Mammary epithelial cell (primary cell): ENCODE measurements at regions not wholly inside any gene's neighbourhood (a gene's known extent, or its start where the extent isn't known, plus 50 kb on each side); places are given as distances from the start of the nearest gene placed in this dataset.

Experiments
- EZH2 ChIP-seq: IDR thresholded peaks from 2 replicates; pipeline ENCODE4 v1.6.1; 2012; ENCODE audit warnings: low read length, inconsistent platforms, borderline replicate concordance
- TF ChIP-seq, protein P1 (sequence below), 2 donors: IDR thresholded peaks in 1 of 2; conservative IDR thresholded peaks in 1 of 2; 2 replicates each; pipeline ENCODE4 v1.5.1; 2011 to 2012; ENCODE audit warnings: inconsistent platforms in 2 of 2, low read length in 2 of 2, mild to moderate bottlenecking in 2 of 2, control low read depth in 1 of 2, low read depth in 1 of 2; ENCODE audit not compliant: insufficient read depth in 1 of 2; ENCODE audit errors: extremely low read depth in 1 of 2

DNA sequence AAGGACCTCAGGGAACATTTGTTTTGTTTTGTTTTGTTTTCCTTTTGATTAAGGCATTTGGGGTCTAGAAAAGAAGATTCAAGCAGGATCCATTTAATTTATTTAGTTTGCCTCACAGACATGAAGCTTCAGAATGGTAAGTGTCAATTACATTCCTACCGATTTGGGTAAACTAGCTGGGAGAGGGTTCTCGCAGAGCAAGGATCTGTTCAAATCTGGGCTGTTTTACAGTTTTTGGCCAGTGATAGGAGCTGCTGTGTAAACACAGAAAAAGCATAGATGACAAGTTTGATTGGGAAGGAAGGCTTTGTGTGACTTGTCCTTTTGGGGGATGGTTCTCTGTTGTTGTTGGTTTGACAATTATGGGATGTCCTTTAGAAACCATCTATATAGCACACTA lies 470.3 kb upstream of the WWC1 start:
- TF ChIP-seq, protein P1, sequence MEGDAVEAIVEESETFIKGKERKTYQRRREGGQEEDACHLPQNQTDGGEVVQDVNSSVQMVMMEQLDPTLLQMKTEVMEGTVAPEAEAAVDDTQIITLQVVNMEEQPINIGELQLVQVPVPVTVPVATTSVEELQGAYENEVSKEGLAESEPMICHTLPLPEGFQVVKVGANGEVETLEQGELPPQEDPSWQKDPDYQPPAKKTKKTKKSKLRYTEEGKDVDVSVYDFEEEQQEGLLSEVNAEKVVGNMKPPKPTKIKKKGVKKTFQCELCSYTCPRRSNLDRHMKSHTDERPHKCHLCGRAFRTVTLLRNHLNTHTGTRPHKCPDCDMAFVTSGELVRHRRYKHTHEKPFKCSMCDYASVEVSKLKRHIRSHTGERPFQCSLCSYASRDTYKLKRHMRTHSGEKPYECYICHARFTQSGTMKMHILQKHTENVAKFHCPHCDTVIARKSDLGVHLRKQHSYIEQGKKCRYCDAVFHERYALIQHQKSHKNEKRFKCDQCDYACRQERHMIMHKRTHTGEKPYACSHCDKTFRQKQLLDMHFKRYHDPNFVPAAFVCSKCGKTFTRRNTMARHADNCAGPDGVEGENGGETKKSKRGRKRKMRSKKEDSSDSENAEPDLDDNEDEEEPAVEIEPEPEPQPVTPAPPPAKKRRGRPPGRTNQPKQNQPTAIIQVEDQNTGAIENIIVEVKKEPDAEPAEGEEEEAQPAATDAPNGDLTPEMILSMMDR (conservative IDR thresholded peaks at IDR 0.05 in 1 of 2, IDR thresholded peaks at IDR 0.05 in 1 of 2; ENCODE audit: extremely low read depth in 1 of 2, insufficient read depth in 1 of 2, low read depth in 1 of 2, low read length in 2 of 2): no peak
- TF ChIP-seq EZH2: no peak
